ENCODE measurements at regions not wholly inside any gene's neighbourhood (a gene's known extent, or its start where the extent isn't known, plus 50 kb on each side); places are given as distances from the start of the nearest gene placed in this dataset.

- TF ChIP-seq CTCF (optimal IDR thresholded peaks at IDR 0.05 in 1 of 3, IDR thresholded peaks at IDR 0.05 in 1 of 3, conservative IDR thresholded peaks at IDR 0.05 in 1 of 3; ENCODE audit: extremely low read depth in 1 of 3, insufficient read depth in 2 of 3, low read length in 3 of 3) (no peak), EZH2 (IDR thresholded peaks at IDR 0.05; ENCODE audit: low read length) (no peak)
These were observed 707.7 kb upstream of the EPHA6 start for GRCh38 chr3:96106701-96107100.

Measured in keratinocyte (primary cell).